Epithelial cell of proximal tubule (primary cell): ENCODE measurements at regions not wholly inside any gene's neighbourhood (a gene's known extent, or its start where the extent isn't known, plus 50 kb on each side); places are given as distances from the start of the nearest gene placed in this dataset.

Source experiments
- DNase-seq: peaks from one replicate; pipeline ENCODE4 v3.0.0-alpha.2; 2011; ENCODE audit warnings: low read depth
- H3K4me3 ChIP-seq: 2 replicates; pipeline ENCODE4 v1.5.1; 2011; ENCODE audit warnings: low read depth, mild to moderate bottlenecking, low read length
- CTCF ChIP-seq: conservative IDR thresholded peaks from 2 replicates; pipeline ENCODE4 v1.5.1; 2012; ENCODE audit warnings: low read depth, mild to moderate bottlenecking, low read length

- H3K4me3 ChIP-seq: no peak overlapping the region
- no peak for TF ChIP-seq CTCF
- no peak for DNase-seq
These were observed 178.8 kb downstream of the EXOC5 start for GRCh38 chr14:57089901-57090300.

GRCh38 chr14:57087841-57088240 is 180.9 kb downstream of the EXOC5 start:
- TF ChIP-seq CTCF: no peak
- no peak overlapping the region for H3K4me3 ChIP-seq
- no peak for DNase-seq

GRCh38 chr14:57086271-57087162 is 182.2 kb downstream of the EXOC5 start:
- no peak overlapping the region for H3K4me3 ChIP-seq
- DNase-seq: no peak
- TF ChIP-seq CTCF: no peak

GRCh38 chr14:57085801-57086200 is 182.9 kb downstream of the EXOC5 start:
- DNase-seq: no peak
- TF ChIP-seq CTCF: no peak
- no peak overlapping the region for H3K4me3 ChIP-seq

DNA sequence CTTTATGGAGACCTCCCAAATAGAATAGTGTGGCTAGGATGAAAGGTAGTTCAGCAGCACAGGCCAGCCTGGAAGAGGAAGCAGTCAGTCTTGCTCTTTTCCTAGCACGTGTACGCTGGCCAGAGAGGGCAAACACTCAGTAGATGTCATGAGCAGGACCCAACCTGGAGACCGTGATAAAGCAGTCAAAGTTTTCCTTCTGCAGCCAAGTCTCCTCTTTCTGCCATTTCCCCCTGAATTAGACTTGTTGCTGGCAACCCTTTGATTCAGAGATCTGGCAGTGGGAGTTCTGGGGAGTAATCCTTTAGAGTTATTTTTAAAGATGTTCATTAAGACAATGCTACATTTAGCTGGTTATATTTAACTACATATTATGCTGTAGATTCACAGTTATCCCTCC is 183.7 kb downstream of the EXOC5 start:
- TF ChIP-seq CTCF: no peak
- no peak overlapping the region for H3K4me3 ChIP-seq
- DNase-seq: no peak

DNA sequence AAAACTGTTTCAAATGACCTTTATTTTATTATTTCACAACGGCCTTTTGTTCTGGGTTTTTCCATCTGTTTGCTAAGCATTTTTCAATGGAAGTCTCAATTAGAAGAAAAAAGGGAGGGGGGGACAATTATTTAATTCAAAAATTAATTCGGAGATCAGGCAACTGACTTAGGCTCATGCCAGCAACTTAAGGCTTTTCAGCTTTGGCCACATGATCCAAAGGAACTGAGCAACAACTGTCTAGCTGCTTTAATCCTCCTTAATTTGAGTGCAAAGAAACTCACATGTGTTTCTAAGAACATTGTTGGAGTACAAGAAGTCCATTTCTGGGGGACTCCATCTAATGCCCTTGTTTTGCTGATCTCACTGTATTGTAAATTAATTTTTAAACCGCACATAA is 188.0 kb downstream of the EXOC5 start:
- DNase-seq: no peak
- no peak overlapping the region for H3K4me3 ChIP-seq
- no peak for TF ChIP-seq CTCF

GRCh38 chr14:57078054-57078453 is 190.7 kb downstream of the EXOC5 start:
- TF ChIP-seq CTCF: no peak
- no peak for DNase-seq
- no peak overlapping the region for H3K4me3 ChIP-seq
